Right lobe of liver (tissue), 6 donors: ENCODE measurements at regions not wholly inside any gene's neighbourhood (a gene's known extent, or its start where the extent isn't known, plus 50 kb on each side); places are given as distances from the start of the nearest gene placed in this dataset.

Source experiments
- ATAC-seq, 4 donors: fragments of 200-7000 bp; cut with Tn5 transposase; one replicate each; pipeline ENCODE4 v1.9.1; 2020; ENCODE audit warnings: mild to moderate bottlenecking in 4 of 4, moderate library complexity in 4 of 4
- DNase-seq, 3 donors: peaks; one replicate each; pipeline ENCODE4 v3.0.0-alpha.2; 2020
- H3K27ac ChIP-seq, 3 donors: fragments of 200-600 bp; one replicate each; pipeline ENCODE4 v1.8.0; 2022
- H3K27me3 ChIP-seq, 2 donors: fragments of 200-600 bp; one replicate each; pipeline ENCODE4 v1.8.0; 2022
- H3K36me3 ChIP-seq, 4 donors: fragments of 200-600 bp; sonication (generic) in 1 of 4; one replicate each; pipeline versions ENCODE4 v1.5.1 to v1.8.0; 2017 to 2022; ENCODE audit warnings: control low read depth in 1 of 4
- H3K4me1 ChIP-seq, 4 donors: fragments of 200-600 bp; sonication (generic) in 1 of 4; one replicate each; pipeline versions ENCODE4 v1.5.1 to v1.8.0; 2017 to 2022; ENCODE audit warnings: control low read depth in 1 of 4
- H3K4me3 ChIP-seq, 3 donors: fragments of 200-600 bp; one replicate each; pipeline ENCODE4 v1.8.0; 2022
- H3K9me3 ChIP-seq, 4 donors: fragments of 200-600 bp; sonication (generic) in 1 of 4; one replicate each; pipeline versions ENCODE4 v1.5.1 to v1.8.0; 2017 to 2022; ENCODE audit warnings: control low read depth in 1 of 4
- CTCF ChIP-seq, 4 donors: fragments of 200-600 bp in 3 of 4; fragments of 450-650 bp in 1 of 4; IDR thresholded peaks; one replicate each; pipeline versions ENCODE4 v1.5.1 to v1.8.0; 2016 to 2022; ENCODE audit warnings: antibody characterized with exemption in 4 of 4, mild to moderate bottlenecking in 2 of 4
- POLR2A ChIP-seq: fragments of 450-650 bp; IDR thresholded peaks from one replicate; pipeline ENCODE4 v1.6.1; 2017; ENCODE audit warnings: antibody characterized with exemption, mild to moderate bottlenecking
- WGBS: methylation state at CpG from one replicate; pipeline ENCODE4 v1.1.6; 2018; ENCODE audit warnings: low coverage, low lambda C conversion rate; ENCODE audit not compliant: insufficient coverage; ENCODE audit errors: missing lambda C conversion rate; 5-methylcytosine and 5-hydroxymethylcytosine counted together
- intact Hi-C, 2 donors: fragments of 100-400 bp; cut with DNase I; formaldehyde crosslinking; loops; one replicate each; pipeline versions ENCODE4 v1.11.2 to v1.14.1; 2022
- donor health status: DM: no; HTN: yes; CAD: no.
- donor health status: DM: no; HTN: no; CAD: no.
- donor health status: DM: no; HTN: no; CAD: no.
- donor health status: DM: no; HTN: yes; CAD: no.
- donor health status: DM: no; HTN: yes; CAD: no.

GRCh38 chr18:27428120-27428519 is 243.0 kb upstream of the CHST9 start:
- intact Hi-C loops: loop anchor here in 1 of 2 donors (10.0 kb wide), 1 partner anchor 67 kb away; no protein-coding TSS in a partner anchor
- H3K9me3 ChIP-seq: no peaks in the 10 kb centered on the region
- TF ChIP-seq POLR2A: no peak
- TF ChIP-seq CTCF (IDR thresholded peaks at IDR 0.05): no peak
- H3K27me3 ChIP-seq: no peaks in the 10 kb centered on the region
- H3K27ac ChIP-seq: no peak overlapping the region
- no peak overlapping the region for H3K4me3 ChIP-seq
- H3K36me3 ChIP-seq: no peaks in the 10 kb centered on the region
- H3K4me1 ChIP-seq: no peaks in the 10 kb centered on the region
- ATAC-seq (no peak), DNase-seq (no peak)
- no CpG with 5 or more reads among the region's 2 CpGs for WGBS

GRCh38 chr18:27423581-27423980 is 238.5 kb upstream of the CHST9 start:
- no peak overlapping the region for H3K27ac ChIP-seq
- no peak for DNase-seq
- ATAC-seq: no peak
- TF ChIP-seq CTCF (IDR thresholded peaks at IDR 0.05) (no peak), POLR2A (no peak)
- 71% methylated on average over 3 of the region's 3 CpGs for WGBS
- no peaks in the 10 kb centered on the region for H3K27me3 ChIP-seq
- no peaks in the 10 kb centered on the region for H3K9me3 ChIP-seq
- no peaks in the 10 kb centered on the region for H3K4me1 ChIP-seq
- intact Hi-C loops: loop anchor here in 1 of 2 donors (10.0 kb wide), 1 partner anchor 71 kb away; no protein-coding TSS in a partner anchor
- H3K36me3 ChIP-seq: no peaks in the 10 kb centered on the region
- H3K4me3 ChIP-seq: no peak overlapping the region

GRCh38 chr18:27419646-27420045 is 234.5 kb upstream of the CHST9 start:
- WGBS: 76% methylated on average over 2 of the region's 2 CpGs
- Histone ChIP-seq H3K27me3 (no peaks in the 10 kb centered on the region), H3K36me3 (no peaks in the 10 kb centered on the region), H3K9me3 (no peaks in the 10 kb centered on the region), H3K27ac (no peak overlapping the region), H3K4me3 (no peak overlapping the region), H3K4me1 (no peaks in the 10 kb centered on the region)
- intact Hi-C loops: loop anchor here in 1 of 2 donors (10.0 kb wide), 1 partner anchor 75 kb away; no protein-coding TSS in a partner anchor
- no peak for DNase-seq
- TF ChIP-seq POLR2A: no peak
- no peak for TF ChIP-seq CTCF (IDR thresholded peaks at IDR 0.05)
- ATAC-seq: no peak

GRCh38 chr18:27415495-27415894 is 230.4 kb upstream of the CHST9 start:
- WGBS: 38% methylated on average over 4 of the region's 4 CpGs
- H3K4me3 ChIP-seq: no peak overlapping the region
- intact Hi-C loops: no loop called here
- DNase-seq (no peak), ATAC-seq (no peak)
- no peaks in the 10 kb centered on the region for H3K27me3 ChIP-seq
- TF ChIP-seq CTCF (IDR thresholded peaks at IDR 0.05) (no peak), POLR2A (no peak)
- H3K36me3 ChIP-seq: no peaks in the 10 kb centered on the region
- H3K4me1 ChIP-seq: no peaks in the 10 kb centered on the region
- H3K27ac ChIP-seq: no peak overlapping the region
- H3K9me3 ChIP-seq: no peaks in the 10 kb centered on the region

GRCh38 chr18:27414682-27415081 is 229.6 kb upstream of the CHST9 start:
- intact Hi-C loops: no loop called here
- no peak for TF ChIP-seq CTCF (IDR thresholded peaks at IDR 0.05)
- TF ChIP-seq POLR2A: no peak
- ATAC-seq (no peak), DNase-seq (no peak)
- Histone ChIP-seq H3K9me3 (no peaks in the 10 kb centered on the region), H3K27me3 (no peaks in the 10 kb centered on the region), H3K4me3 (no peak overlapping the region), H3K4me1 (no peaks in the 10 kb centered on the region), H3K27ac (no peak overlapping the region), H3K36me3 (no peaks in the 10 kb centered on the region)
- WGBS: 44% methylated on average over 1 of the region's 1 CpG
